ENCODE measurements at regions not wholly inside any gene's neighbourhood (a gene's known extent, or its start where the extent isn't known, plus 50 kb on each side); places are given as distances from the start of the nearest gene placed in this dataset.

- no peak for TF ChIP-seq POLR2A (IDR thresholded peaks at IDR 0.05)
- no peak for TF ChIP-seq CTCF (IDR thresholded peaks at IDR 0.05)
Observed at GRCh38 chr15:69790632-69791031, 307.1 kb downstream of the TLE3 start.
